HG03039 (cell line): ENCODE measurements at regions not wholly inside any gene's neighbourhood (a gene's known extent, or its start where the extent isn't known, plus 50 kb on each side); places are given as distances from the start of the nearest gene placed in this dataset.
"Not testable (repeated sequence)": the region's sequence is repeated elsewhere in the genome, so short reads cannot be mapped to it uniquely, and the experiment has no call there.

Source experiments
- ATAC-seq: cut with Tn5 transposase; IDR thresholded peaks from one replicate; pipeline ENCODE4 v1.9.1; 2021; ENCODE audit warnings: mild to moderate bottlenecking, moderate library complexity; ENCODE audit not compliant: unreplicated experiment

GRCh38 chr2:9707611-9708160, 76.9 kb upstream of the YWHAQ start:
- ATAC-seq = no peak

GRCh38 chr2:9708683-9709538, 78.1 kb upstream of the YWHAQ start:
- ATAC-seq = no peak

- ATAC-seq = no peak
Observed at GRCh38 chr2:9709539-9710285, 78.9 kb upstream of the YWHAQ start.

- no peak for ATAC-seq
Observed at GRCh38 chr2:9710311-9710710, 79.5 kb upstream of the YWHAQ start.

- no peak for ATAC-seq
Observed at GRCh38 chr2:9712263-9712662, 81.5 kb upstream of the YWHAQ start.

GRCh38 chr2:9714630-9715214, 83.9 kb upstream of the YWHAQ start:
- no peak for ATAC-seq

GRCh38 chr2:9715238-9715637, 84.4 kb upstream of the YWHAQ start:
- ATAC-seq = no peak

GRCh38 chr2:9717886-9718451, 87.2 kb upstream of the YWHAQ start:
- no peak for ATAC-seq

- no peak for ATAC-seq
Observed at GRCh38 chr2:9720352-9721093, 89.7 kb upstream of the YWHAQ start.

- ATAC-seq = no peak
Observed at GRCh38 chr2:9721344-9721743, 90.5 kb upstream of the YWHAQ start.

- no peak for ATAC-seq
Observed at GRCh38 chr2:9722451-9722850, 91.7 kb upstream of the YWHAQ start.

GRCh38 chr2:9724565-9724964, 93.8 kb upstream of the YWHAQ start:
- ATAC-seq = no peak

GRCh38 chr2:9725106-9725505, 94.3 kb upstream of the YWHAQ start:
- no peak for ATAC-seq

- not testable (repeated sequence) for ATAC-seq
Observed at GRCh38 chr2:9726016-9726415, 95.2 kb upstream of the YWHAQ start.

GRCh38 chr2:9730523-9730922, 99.7 kb upstream of the YWHAQ start:
- not testable (repeated sequence) for ATAC-seq

GRCh38 chr2:9732824-9733223, 102.0 kb upstream of the YWHAQ start:
- no peak for ATAC-seq

- ATAC-seq = no peak
Observed at GRCh38 chr2:9734308-9734707, 103.5 kb upstream of the YWHAQ start.

GRCh38 chr2:9735335-9735734, 104.5 kb upstream of the YWHAQ start:
- ATAC-seq = no peak

GRCh38 chr2:9736021-9736420, 105.2 kb upstream of the YWHAQ start:
- ATAC-seq = no peak

GRCh38 chr2:9737053-9737875, 106.0 kb upstream of the TAF1B start:
- no peak for ATAC-seq
